Thymus (tissue), 11 donors: ENCODE measurements at regions not wholly inside any gene's neighbourhood (a gene's known extent, or its start where the extent isn't known, plus 50 kb on each side); places are given as distances from the start of the nearest gene placed in this dataset.

Source experiments
- DNase-seq, 9 donors: peaks; one replicate each; pipeline ENCODE4 v3.0.0-alpha.2; 2013; ENCODE audit warnings: low spot score in 9 of 9, low read depth in 6 of 9, missing footprints in 1 of 9
- H3K27ac ChIP-seq, 2 donors: one replicate each; pipeline ENCODE4 v1.5.1; 2013; ENCODE audit warnings: control low read depth in 1 of 2, low read depth in 1 of 2, low read length in 1 of 2, mild to moderate bottlenecking in 1 of 2, moderate library complexity in 1 of 2
- H3K27me3 ChIP-seq, 2 donors: one replicate each; pipeline ENCODE4 v1.5.1; 2013; ENCODE audit warnings: low read length in 1 of 2; ENCODE audit not compliant: control insufficient read depth in 2 of 2, insufficient read depth in 1 of 2
- H3K36me3 ChIP-seq, 2 donors: one replicate each; pipeline ENCODE4 v1.5.1; 2013; ENCODE audit warnings: low read length in 1 of 2, mild to moderate bottlenecking in 1 of 2, moderate library complexity in 1 of 2; ENCODE audit not compliant: control insufficient read depth in 2 of 2, insufficient read depth in 2 of 2
- H3K4me1 ChIP-seq, 2 donors: one replicate each; pipeline ENCODE4 v1.5.1; 2013; ENCODE audit warnings: low read length in 2 of 2; ENCODE audit not compliant: control insufficient read depth in 2 of 2, insufficient read depth in 2 of 2
- H3K4me3 ChIP-seq, 2 donors: one replicate each; pipeline ENCODE4 v1.5.1; 2013; ENCODE audit warnings: low read length in 2 of 2, control low read depth in 1 of 2, mild to moderate bottlenecking in 1 of 2
- H3K9me3 ChIP-seq, 2 donors: one replicate each; pipeline ENCODE4 v1.5.1; 2013; ENCODE audit warnings: low read length in 1 of 2, mild to moderate bottlenecking in 1 of 2; ENCODE audit not compliant: control insufficient read depth in 2 of 2, insufficient read depth in 1 of 2
- WGBS: extraction: QIAGEN DNeasy Blood & Tissue Kit; methylation state at CpG from one replicate; pipeline ENCODE4 v1.1.7; 2013; 5-methylcytosine and 5-hydroxymethylcytosine counted together
- donor health status: healthy.

DNA sequence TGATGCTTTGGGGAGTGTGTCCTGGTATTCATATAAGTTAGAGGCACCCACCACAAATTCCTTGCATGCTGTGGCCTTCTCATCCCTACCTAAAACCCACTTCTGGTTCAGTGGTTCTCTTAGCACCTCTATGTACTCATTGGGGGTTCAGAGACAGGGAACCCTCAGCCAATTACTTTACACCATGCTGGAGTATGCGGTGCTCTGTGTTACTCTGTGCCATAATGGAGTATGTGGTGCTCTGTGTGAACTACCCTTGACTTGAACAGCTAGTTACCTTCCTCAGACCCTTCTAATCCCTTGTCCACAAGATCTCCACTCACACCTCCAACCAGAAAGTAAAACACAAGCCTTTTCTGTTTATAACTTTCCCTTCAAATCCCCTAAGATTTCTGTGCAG is 172.5 kb upstream of the E2F7 start:
- no peaks in the 10 kb centered on the region for H3K4me1 ChIP-seq
- no peak overlapping the region for H3K4me3 ChIP-seq
- H3K9me3 ChIP-seq: no peaks in the 10 kb centered on the region
- DNase-seq: no peak
- 96% methylated on average over 1 of the region's 1 CpG for WGBS
- no peaks in the 10 kb centered on the region for H3K36me3 ChIP-seq
- H3K27ac ChIP-seq: no peak overlapping the region
- H3K27me3 ChIP-seq: no peaks in the 10 kb centered on the region

DNA sequence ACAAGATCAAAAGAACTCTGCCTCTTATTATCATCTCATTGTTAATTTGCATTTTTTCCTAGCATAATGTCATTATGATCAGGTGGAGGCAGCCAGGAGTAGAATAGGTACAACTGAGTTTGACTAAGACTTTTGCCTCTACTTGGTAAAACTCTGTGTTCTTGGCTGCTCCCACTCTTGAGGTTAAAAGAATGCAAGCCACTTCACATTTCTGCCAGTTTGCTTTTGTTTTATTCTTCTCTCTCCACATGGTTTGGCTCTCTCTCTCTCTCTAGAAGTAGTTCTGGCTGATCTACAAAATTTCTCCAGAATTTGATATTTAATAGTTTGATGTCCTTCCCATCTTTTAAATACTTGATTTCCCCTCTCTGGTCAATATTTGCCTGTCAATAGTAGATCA is 170.7 kb upstream of the E2F7 start:
- Histone ChIP-seq H3K27me3 (no peaks in the 10 kb centered on the region), H3K36me3 (no peaks in the 10 kb centered on the region), H3K4me1 (no peaks in the 10 kb centered on the region), H3K9me3 (no peaks in the 10 kb centered on the region), H3K4me3 (no peak overlapping the region), H3K27ac (no peak overlapping the region)
- no peak for DNase-seq

DNA sequence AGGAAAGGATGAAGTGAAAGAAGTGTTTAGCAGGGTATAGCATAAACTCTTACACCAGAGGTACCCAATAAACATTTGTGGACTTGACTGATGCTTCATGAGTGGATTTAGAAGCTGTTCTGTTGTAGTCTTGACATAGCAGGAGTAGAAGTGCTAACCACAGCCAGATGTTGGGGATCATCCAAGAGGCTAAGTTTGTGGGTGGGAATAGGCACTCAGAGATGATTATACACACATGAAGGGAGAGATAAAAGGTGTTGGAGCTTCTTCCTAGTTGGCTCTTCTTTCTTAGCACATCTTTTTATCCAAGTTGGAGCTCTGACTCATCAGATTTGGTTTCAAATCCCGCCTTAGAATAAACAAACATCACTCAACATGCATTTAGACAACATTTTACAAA is 166.7 kb upstream of the E2F7 start:
- DNase-seq: no peak
- no peaks in the 10 kb centered on the region for H3K27me3 ChIP-seq
- 86% methylated on average over 1 of the region's 1 CpG for WGBS
- no peak overlapping the region for H3K4me3 ChIP-seq
- H3K4me1 ChIP-seq: no peaks in the 10 kb centered on the region
- no peak overlapping the region for H3K27ac ChIP-seq
- no peaks in the 10 kb centered on the region for H3K36me3 ChIP-seq
- H3K9me3 ChIP-seq: no peaks in the 10 kb centered on the region

DNA sequence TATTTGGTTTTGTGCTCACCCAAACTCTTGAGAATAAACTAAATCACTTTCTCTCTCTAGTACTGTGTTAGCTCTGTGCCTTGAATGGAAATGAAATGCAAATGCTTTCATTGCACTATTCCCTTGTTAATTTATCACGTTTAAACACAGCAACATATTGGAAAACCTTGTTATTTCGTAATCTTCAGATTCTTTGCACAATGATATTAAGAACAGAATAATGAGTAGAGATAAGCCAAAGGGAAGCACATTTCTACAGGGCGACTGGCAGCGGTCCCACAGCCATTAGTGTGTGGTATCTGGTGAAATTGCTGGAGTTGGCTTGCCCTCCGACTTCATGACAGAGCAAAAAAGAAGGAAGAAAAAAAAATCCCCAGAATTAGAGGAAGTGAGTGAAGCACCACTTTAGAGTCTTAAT is 166.1 kb upstream of the E2F7 start:
- H3K4me3 ChIP-seq: no peak overlapping the region
- H3K27me3 ChIP-seq: no peaks in the 10 kb centered on the region
- DNase-seq: no peak
- no peak overlapping the region for H3K27ac ChIP-seq
- no peaks in the 10 kb centered on the region for H3K4me1 ChIP-seq
- WGBS: 18% methylated on average over 5 of the region's 5 CpGs
- no peaks in the 10 kb centered on the region for H3K9me3 ChIP-seq
- no peaks in the 10 kb centered on the region for H3K36me3 ChIP-seq

DNA sequence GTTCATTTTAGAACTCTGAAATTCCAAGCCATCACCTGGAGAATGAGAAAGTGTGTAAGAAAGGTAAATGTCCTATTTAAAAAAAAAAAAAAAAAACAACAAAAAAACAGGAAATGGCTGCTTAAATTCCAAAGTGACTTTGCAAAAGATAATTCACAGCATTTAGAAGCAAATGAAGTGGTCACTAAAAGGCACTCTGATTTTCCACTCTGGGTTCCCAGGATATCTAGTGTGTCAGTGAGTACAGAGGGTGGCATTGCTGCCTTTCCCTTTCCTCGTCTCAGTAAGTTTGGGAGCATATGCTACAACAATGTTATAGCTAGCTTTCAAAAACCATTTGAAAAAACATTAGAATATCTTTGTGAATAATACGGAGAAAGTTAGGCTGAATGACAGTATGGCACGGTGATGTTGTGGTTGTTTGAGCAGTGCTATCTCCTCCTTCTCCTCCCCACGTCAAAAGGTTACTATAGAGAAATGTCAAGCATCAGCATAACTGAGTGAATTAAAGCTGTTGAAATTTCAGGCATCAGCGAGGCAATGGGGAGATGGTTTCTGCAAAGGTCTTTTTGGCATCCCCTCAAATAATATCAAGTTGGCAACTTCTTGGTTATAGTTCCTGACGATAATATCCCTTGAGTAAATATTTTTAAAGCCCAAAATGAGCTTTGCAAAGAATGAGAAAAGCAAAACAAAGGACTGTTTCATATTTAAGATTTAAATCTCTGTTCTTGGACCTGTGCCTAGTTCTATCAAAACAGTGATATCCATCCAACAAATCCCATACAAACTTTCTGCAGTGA is 164.5 kb upstream of the E2F7 start:
- Histone ChIP-seq H3K27me3 (no peaks in the 10 kb centered on the region), H3K4me3 (no peak overlapping the region), H3K36me3 (no peaks in the 10 kb centered on the region), H3K9me3 (no peaks in the 10 kb centered on the region), H3K4me1 (no peaks in the 10 kb centered on the region), H3K27ac (no peak overlapping the region)
- no peak for DNase-seq
- 83% methylated on average over 6 of the region's 6 CpGs for WGBS

DNA sequence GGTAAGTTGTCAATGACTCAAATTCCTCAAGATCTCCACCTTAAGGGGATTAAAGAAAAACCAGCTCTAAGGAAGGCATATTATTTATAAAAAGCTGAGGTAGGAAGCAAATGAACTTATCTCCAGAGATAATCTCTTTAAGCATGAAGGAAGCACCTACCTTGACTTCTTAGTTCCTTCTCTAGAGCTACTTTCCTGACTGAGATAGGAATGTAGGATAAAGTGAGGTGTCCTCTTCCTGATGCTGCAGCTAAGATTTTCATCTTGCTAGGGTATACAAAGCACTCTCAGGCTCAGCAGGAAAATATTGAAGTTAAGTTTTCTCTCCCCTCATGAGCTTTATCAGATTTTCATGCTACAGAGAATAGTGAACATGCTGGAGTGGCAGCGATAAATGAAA is 163.0 kb upstream of the E2F7 start:
- DNase-seq: no peak
- Histone ChIP-seq H3K27ac (no peak overlapping the region), H3K9me3 (no peaks in the 10 kb centered on the region), H3K36me3 (no peaks in the 10 kb centered on the region), H3K4me1 (no peaks in the 10 kb centered on the region), H3K4me3 (no peak overlapping the region), H3K27me3 (no peaks in the 10 kb centered on the region)
- 100% methylated on average over 1 of the region's 1 CpG for WGBS

DNA sequence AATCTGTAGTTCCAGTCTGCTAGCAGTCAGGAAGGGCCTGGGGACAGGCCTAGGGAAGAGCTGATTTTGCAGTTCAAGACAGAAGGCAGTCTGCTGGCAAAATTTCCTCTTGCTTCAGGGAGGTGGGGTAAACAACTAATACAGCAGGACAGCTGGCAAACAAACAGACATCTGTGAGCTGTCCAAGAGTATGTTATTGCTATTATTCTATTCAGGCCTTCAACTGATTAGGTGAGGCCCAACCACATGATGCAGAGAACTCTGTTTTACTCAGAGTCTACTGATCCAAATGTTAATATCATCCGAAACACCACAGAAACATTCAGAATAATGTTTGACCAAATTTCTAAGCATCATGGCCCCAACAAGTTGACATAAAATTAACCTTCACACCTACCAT is 161.0 kb upstream of the E2F7 start:
- 100% methylated on average over 1 of the region's 1 CpG for WGBS
- Histone ChIP-seq H3K9me3 (no peaks in the 10 kb centered on the region), H3K4me3 (no peak overlapping the region), H3K27ac (no peak overlapping the region), H3K4me1 (no peaks in the 10 kb centered on the region), H3K36me3 (no peaks in the 10 kb centered on the region), H3K27me3 (no peaks in the 10 kb centered on the region)
- no peak for DNase-seq

DNA sequence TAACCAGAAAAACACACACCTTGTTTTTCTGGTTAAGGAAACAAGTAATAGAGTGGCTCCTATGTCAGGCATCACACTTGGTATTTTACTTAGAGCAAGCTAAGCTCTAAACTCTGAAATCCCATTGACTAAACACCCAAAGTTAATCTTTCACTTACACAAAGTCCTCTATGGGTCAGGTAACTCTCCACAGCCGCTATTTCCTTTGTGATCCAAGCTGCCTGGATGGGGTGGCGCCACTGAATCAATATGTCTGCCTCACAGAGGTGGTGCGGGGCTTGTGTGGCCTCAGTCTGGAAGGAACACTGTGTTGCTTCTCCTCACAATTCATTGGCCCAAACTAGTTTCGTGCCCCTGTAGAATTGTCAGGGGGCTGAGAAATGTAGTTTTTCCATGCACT is 160.0 kb upstream of the E2F7 start:
- H3K4me1 ChIP-seq: no peaks in the 10 kb centered on the region
- H3K36me3 ChIP-seq: no peaks in the 10 kb centered on the region
- H3K9me3 ChIP-seq: no peaks in the 10 kb centered on the region
- H3K4me3 ChIP-seq: no peak overlapping the region
- WGBS: 95% methylated on average over 4 of the region's 4 CpGs
- no peak overlapping the region for H3K27ac ChIP-seq
- DNase-seq: no peak
- H3K27me3 ChIP-seq: no peaks in the 10 kb centered on the region

DNA sequence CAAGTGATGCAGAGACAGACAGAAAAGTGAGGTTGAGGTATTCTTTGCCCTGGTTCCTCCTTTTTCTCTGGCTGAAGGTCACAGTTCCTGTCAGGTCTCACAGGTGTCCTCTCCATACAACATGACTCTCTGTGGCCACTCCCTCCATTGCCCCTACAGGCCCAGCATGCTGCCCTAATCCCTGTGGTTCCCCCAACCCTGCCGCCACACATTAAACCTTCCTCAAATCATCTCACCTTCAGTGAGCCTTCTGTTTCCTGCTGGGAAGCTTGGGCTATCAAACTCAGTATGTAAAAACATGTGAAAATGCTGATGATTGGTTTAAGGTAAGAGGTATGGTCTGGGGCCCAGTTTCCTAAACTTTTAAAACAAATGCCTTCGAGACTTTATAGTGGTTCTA is 159.0 kb upstream of the E2F7 start:
- 59% methylated on average over 2 of the region's 2 CpGs for WGBS
- no peak overlapping the region for H3K4me3 ChIP-seq

More for the DNA sequence above, 159.0 kb upstream of the E2F7 start:
- Histone ChIP-seq H3K9me3 (no peaks in the 10 kb centered on the region), H3K27me3 (no peaks in the 10 kb centered on the region), H3K36me3 (no peaks in the 10 kb centered on the region), H3K27ac (no peak overlapping the region), H3K4me1 (no peaks in the 10 kb centered on the region)
- DNase-seq: no peak
